HG03066 (cell line): ENCODE measurements at regions not wholly inside any gene's neighbourhood (a gene's known extent, or its start where the extent isn't known, plus 50 kb on each side); places are given as distances from the start of the nearest gene placed in this dataset.
A peak's percentile ranks its signal among the peaks of the same experiment; 100 is the strongest.
"Not testable (repeated sequence)": the region's sequence is repeated elsewhere in the genome, so short reads cannot be mapped to it uniquely, and the experiment has no call there.

Experiments used
- ATAC-seq: cut with Tn5 transposase; IDR thresholded peaks from one replicate; pipeline ENCODE4 v1.9.1; 2021; ENCODE audit warnings: low read depth; ENCODE audit not compliant: unreplicated experiment

DNA sequence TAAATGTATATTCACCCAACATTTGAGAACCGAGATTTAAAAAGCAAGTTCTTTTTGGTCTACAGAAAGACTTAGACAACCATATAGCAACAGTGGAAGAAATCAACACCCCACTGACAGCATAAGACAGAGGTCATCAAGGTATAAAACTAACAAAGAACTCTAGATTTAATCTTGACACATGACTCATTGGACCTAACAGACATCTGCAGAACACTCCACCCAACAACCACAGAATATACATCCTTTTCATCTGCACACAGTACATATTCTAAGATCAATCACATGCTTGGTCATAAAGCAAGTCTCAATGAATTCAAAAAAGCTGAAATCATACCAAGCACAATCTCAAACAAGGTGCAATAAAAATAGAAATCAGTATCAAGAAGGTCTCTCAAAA is 65.8 kb downstream of the SPIN4 start:
- ATAC-seq = no peak

- ATAC-seq = no peak
Observed at GRCh38 chrX:63284659-63285058, 66.5 kb downstream of the SPIN4 start.

DNA sequence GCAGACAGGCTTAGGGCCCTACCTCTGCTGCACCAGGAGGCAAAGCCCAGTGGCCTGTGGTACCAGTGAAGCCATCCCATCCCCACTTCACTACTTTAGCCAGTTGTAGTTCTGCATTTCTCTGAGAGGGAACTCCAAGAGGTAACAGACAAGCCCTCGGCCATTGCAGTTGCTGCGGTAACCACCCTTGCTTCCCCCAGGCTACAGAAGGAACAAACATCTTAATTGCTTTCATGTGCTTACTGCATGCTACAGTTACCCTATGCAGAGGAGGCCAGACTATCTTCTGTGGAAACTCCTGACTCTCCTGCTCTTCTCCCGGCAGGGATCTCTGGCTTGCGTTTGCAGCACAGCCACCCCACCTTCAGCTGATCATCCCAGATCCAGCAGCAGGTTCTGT is 67.8 kb downstream of the SPIN4 start:
- no peak for ATAC-seq

GRCh38 chrX:63282828-63283227 is 68.3 kb downstream of the SPIN4 start:
- ATAC-seq = no peak

DNA sequence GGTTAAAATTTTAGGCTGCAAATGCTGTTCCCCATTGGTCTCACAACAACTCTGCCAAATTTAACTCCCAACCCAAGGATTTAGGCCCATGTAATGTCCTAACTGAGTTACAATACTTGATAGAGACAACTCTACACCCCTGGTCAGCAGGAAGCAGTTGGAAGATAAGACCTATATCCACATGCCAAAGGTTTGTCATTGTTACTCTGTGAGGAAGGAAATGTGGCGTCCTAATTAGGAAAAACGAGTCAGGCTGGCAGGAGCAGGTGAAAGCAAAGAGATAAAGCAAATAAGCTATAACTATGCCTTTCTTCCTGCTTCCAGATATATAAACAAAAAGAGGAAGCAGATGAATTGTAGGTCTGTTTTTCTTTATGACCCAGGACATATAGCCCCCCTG is 69.1 kb downstream of the SPIN4 start:
- no peak for ATAC-seq

- no peak for ATAC-seq
Observed at GRCh38 chrX:63281465-63281864, 69.7 kb downstream of the SPIN4 start.

GRCh38 chrX:63277394-63277793 is 73.7 kb downstream of the SPIN4 start:
- ATAC-seq = not testable (repeated sequence)

- no peak for ATAC-seq
Observed at GRCh38 chrX:63275127-63275526, 76.0 kb downstream of the SPIN4 start.

DNA sequence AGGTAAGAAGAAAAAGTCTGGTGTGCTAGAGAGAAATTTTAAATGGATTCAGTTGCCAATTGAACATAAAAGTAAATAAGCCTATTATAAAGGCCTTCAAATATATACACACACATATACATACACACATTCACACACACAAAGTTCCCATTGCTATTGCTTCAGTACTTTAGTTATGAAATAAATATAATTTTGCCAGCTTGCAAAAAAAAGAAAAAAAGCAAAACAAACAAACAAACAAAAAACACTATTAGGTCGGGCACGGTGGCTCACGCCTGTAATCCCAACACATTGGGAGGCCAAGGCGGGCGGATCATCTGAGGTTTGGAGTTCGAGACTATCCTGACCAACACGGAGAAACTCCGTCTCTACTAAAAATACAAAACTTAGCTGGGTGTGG is 80.3 kb downstream of the SPIN4 start:
- ATAC-seq = no peak

- ATAC-seq = no peak
Observed at GRCh38 chrX:63258144-63258543, 93.0 kb downstream of the SPIN4 start.

DNA sequence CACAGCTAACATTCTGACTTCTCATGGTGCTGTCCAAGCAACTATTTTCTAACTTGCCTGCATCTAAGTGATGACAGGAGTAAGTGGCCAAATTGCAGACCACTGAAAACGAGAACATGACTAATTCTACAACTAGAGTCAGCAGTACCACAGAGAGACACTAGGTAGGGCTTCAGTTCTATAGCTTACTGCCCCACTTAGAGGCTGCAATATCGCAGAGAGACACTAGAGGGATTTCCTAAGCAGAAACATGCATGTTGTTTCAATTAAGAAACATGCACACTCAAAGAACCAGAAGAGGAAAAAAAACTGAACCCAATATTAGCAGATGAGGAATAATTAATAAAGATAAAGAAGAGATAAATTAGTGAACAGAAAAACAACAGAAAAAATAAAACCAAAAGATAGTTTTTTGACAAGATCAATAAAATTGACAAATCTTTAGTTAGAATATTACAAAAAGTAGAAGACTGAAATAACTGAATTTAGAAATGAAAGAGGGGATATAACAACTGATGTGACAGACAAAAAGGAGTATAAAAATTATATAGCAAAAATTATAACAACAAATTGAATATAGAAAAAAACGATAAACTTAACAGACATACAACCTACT is 100.8 kb downstream of the SPIN4 start:
- ATAC-seq = peak; percentile 100

DNA sequence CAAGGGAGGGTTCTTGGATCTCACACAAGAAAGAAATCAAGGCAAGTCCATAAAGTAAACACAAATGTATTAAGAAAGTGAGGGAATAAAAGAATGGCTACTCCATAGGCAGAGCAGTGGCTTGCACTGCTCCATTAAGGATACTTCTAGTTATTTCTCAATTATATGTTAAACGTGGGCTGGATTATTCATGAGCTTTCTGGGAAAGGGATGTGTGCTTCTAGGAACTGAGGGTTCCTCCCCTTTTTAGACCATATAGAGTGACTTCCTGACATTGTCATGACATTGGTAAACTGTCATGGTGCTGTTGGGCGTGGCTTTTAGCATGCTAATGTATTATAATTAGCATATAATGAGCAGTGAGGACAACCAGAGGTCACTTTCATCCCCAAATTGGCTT is 108.4 kb downstream of the SPIN4 start:
- ATAC-seq = not testable (repeated sequence)

- ATAC-seq = not testable (repeated sequence)
Observed at GRCh38 chrX:63235963-63236362, 115.2 kb downstream of the SPIN4 start.

GRCh38 chrX:63233013-63233412 is 118.1 kb downstream of the SPIN4 start:
- not testable (repeated sequence) for ATAC-seq

DNA sequence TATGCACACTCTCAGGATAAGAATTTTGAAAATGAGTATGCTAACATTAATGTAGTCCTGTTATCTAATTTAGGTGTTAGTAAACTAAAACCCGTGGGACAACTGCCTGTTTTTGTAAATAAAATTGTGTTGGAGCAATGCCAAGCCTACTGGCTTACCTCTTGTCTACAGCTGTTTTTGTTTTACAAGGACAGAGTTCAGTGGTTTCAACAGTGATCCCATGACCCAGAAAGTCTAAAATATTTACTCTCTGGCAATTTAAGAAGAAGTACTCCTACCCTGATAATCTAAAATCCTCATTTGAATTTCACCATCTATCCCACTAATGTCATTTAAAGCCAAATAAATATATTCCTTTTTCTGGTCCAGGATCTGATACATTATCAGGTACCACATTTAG is 132.9 kb downstream of the SPIN4 start:
- not testable (repeated sequence) for ATAC-seq

DNA sequence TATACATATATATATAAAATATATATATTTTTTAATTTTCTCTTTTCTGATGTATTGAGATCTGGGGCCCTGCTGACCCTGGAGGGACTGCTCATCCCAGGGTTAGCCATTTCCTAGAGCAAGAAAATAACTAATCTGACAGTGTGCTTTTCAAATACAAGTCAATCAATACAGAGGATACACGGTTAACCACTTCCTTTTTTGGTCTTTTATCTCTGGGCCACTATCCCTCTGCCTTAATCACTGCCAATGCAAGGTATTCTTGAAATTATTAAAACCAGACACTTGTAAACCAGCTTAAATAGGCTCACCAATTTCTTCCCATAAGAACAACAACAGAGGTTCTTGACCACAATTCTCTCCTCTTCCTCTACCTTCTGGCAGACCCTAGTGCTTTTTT is 133.6 kb downstream of the SPIN4 start:
- not testable (repeated sequence) for ATAC-seq

GRCh38 chrX:63209645-63210044 is 141.5 kb downstream of the SPIN4 start:
- not testable (repeated sequence) for ATAC-seq

DNA sequence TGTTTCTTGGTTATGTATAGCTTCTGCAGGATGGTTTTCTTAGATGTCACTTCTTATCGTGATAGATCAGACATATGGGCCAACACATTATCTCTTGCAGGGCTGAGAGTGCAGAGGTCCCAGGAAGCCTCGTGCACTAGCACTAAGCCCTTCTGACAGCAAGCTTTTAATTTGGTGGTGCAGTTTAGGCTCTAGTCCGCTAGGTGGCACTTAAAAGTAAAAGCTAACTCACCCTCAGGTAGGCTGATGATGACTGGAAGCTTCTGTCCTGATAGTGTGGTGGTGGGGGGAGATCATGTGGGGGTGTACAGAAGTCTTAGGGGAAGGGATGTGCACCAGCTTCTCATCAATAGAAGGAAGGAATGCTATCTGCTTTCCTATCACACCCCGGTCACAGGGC is 142.0 kb downstream of the SPIN4 start:
- not testable (repeated sequence) for ATAC-seq

GRCh38 chrX:63204266-63205074 is 146.7 kb downstream of the SPIN4 start:
- ATAC-seq = not testable (repeated sequence)

DNA sequence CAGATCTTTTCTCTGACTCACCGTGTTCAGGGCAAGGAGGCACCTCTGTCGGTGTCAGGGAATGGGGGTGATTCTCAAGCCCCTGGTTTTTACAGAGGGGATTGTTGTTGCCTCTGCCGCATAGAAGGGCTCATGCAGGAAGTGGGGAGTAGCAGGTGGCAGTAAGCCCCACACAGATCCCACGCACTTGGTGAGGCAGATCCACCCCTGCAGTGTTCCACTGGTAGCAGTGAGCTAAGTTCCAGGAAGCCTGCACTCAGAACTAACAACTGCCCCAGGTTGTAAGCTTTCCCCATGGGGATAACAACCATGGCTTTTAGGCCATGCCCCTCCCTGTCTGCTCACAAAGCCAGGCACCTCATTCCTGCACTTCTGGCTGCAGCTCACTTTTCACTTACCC is 149.1 kb downstream of the SPIN4 start:
- ATAC-seq = not testable (repeated sequence)

DNA sequence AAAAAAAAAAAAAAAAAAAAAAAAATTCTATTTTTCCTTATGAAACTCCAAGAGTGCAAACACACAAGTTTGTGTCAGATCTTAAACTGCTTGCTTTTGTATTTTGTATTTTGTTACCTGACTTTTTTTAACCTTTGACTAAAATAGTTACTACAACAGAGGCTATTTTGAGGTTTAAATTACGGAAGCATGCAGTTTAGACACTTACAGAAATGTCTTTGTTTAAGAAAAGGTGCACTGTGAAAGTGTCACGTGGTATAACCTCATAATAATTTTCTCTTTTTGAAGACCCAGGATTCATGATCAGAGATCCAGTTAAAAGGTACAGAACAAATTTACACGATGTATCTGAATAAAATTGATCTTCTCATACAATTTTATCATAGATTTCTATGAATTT is 152.4 kb downstream of the SPIN4 start:
- ATAC-seq = not testable (repeated sequence)
